PC-9 (cell line): ENCODE measurements at regions not wholly inside any gene's neighbourhood (a gene's known extent, or its start where the extent isn't known, plus 50 kb on each side); places are given as distances from the start of the nearest gene placed in this dataset.

Experiments
- BruUV-seq: library from RNA; stranded (reverse); fragments of 400-500 nt; replicated peaks from 2 replicates; lab custom pipeline; 2021; lab: Mats Ljungman, UMichigan
- CTCF ChIA-PET: fragments of 300-600 bp; sonication (Branson Sonifier 250); formaldehyde crosslinking; loops from one replicate; lab custom pipeline; 2022; ENCODE audit warnings: antibody characterized with exemption; lab: Charles Lee
- POLR2A ChIA-PET: fragments of 300-600 bp; sonication (Branson Sonifier 250); formaldehyde crosslinking; loops from one replicate; lab custom pipeline; 2022; ENCODE audit warnings: antibody characterized with exemption; ENCODE audit not compliant: unreplicated experiment; lab: Charles Lee
- DNase-seq, 2 experiments: peaks; one replicate each; pipeline versions ENCODE4 v3.0.0 to v3.0.0-alpha.2; 2015 to 2022; ENCODE audit warnings: mixed read lengths in 1 of 2
- H2AFZ ChIP-seq: fragments of 200-600 bp; sonication (generic); 2 replicates; pipeline ENCODE4 v1.8.1; 2017; ENCODE audit warnings: antibody characterized with exemption
- H3F3A ChIP-seq: fragments of 200-600 bp; sonication (generic); 2 replicates; pipeline ENCODE4 v1.8.1; 2017; ENCODE audit warnings: antibody characterized with exemption, mild to moderate bottlenecking, low read depth; ENCODE audit not compliant: insufficient read depth
- H3K27ac ChIP-seq: fragments of 200-600 bp; sonication (generic); 2 replicates; pipeline ENCODE4 v1.6.1; 2016; ENCODE audit warnings: mixed run types
- H3K27me3 ChIP-seq: fragments of 200-600 bp; sonication (generic); 2 replicates; pipeline ENCODE4 v1.6.1; 2016; ENCODE audit warnings: low read depth, mixed run types; ENCODE audit not compliant: insufficient read depth
- H3K36me3 ChIP-seq: fragments of 200-600 bp; sonication (generic); 2 replicates; pipeline ENCODE4 v1.6.1; 2016; ENCODE audit warnings: low read depth, mixed run types
- H3K4me1 ChIP-seq: fragments of 200-600 bp; sonication (generic); replicated peaks from 2 replicates; pipeline ENCODE4 v1.6.1; 2016; ENCODE audit warnings: mixed run types; ENCODE audit not compliant: insufficient read depth
- H3K4me2 ChIP-seq: fragments of 200-600 bp; sonication (generic); 2 replicates; pipeline ENCODE4 v1.6.1; 2017; ENCODE audit warnings: mixed run types
- H3K4me3 ChIP-seq: fragments of 200-600 bp; sonication (generic); 2 replicates; pipeline ENCODE4 v1.6.1; 2016; ENCODE audit warnings: mixed run types
- H3K79me2 ChIP-seq: fragments of 200-600 bp; sonication (generic); 2 replicates; pipeline ENCODE4 v1.6.1; 2017; ENCODE audit warnings: low read depth, mixed run types
- H3K9me2 ChIP-seq: fragments of 200-600 bp; sonication (generic); 2 replicates; pipeline ENCODE4 v1.8.1; 2017; ENCODE audit warnings: mild to moderate bottlenecking; ENCODE audit not compliant: insufficient read depth
- H3K9me3 ChIP-seq: fragments of 200-600 bp; sonication (generic); 2 replicates; pipeline ENCODE4 v1.8.1; 2016; ENCODE audit warnings: low read depth; ENCODE audit not compliant: insufficient read depth
- H4K20me1 ChIP-seq: fragments of 200-600 bp; sonication (generic); 2 replicates; pipeline ENCODE4 v1.8.1; 2017; ENCODE audit not compliant: insufficient read depth
- CTCF ChIP-seq: fragments of 200-600 bp; sonication (generic); conservative IDR thresholded peaks from 2 replicates; pipeline ENCODE4 v1.6.1; 2017; ENCODE audit warnings: mixed run types, antibody characterized with exemption, mild to moderate bottlenecking, moderate library complexity
- EZH2 ChIP-seq: fragments of 200-600 bp; sonication (generic); IDR thresholded peaks from 2 replicates; pipeline ENCODE4 v1.8.0; 2017; ENCODE audit warnings: antibody characterized with exemption, low read depth
- intact Hi-C: fragments of 100-400 bp; cut with micrococcal nuclease; formaldehyde crosslinking; loops from one replicate; pipeline ENCODE4 v1.10.0; 2022; ENCODE audit not compliant: unreplicated experiment

DNA sequence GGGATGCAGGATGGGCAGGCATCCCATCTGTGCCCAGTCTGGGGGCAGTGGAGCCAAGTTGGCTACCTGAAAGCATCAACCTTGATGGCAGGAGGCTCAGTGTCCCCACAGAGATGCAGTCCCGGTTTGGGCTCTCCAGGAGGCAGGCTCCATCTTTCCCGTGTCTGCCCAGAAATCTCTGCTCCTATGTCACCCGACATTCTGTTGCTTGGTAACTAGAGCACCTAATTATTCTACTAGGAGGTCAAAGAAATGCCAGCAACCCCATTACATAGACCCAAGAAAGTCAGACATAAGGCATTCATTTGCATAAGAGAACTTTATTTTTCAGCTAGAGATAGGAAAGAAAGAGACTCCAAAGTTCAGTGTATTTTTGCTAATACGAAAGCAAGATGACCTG lies 100.3 kb upstream of the BACE2 start:
- Histone ChIP-seq H3K27me3 (peaks cover 81% of the 10 kb centered on the region), H2AFZ (no peak overlapping the region), H3K4me1 (no peaks in the 10 kb centered on the region), H3K9me3 (no peaks in the 10 kb centered on the region), H3K36me3 (no peaks in the 10 kb centered on the region), H3K27ac (no peak overlapping the region), H3K4me3 (no peak overlapping the region), H3K4me2 (no peak overlapping the region), H4K20me1 (no peaks in the 10 kb centered on the region), H3K9me2 (no peaks in the 10 kb centered on the region), H3K79me2 (no peaks in the 10 kb centered on the region), H3F3A (no peaks in the 10 kb centered on the region)
- intact Hi-C loops: loop anchor here (5.0 to 10.0 kb wide), 2 partner anchors 600 to 923 kb away; no protein-coding TSS in a partner anchor
- no peak for DNase-seq
- TF ChIP-seq EZH2: no peak
- TF ChIP-seq CTCF: no peak
- BruUV-seq: no TSS peak
- CTCF ChIA-PET: no interaction called here
- POLR2A ChIA-PET: no interaction called here

DNA sequence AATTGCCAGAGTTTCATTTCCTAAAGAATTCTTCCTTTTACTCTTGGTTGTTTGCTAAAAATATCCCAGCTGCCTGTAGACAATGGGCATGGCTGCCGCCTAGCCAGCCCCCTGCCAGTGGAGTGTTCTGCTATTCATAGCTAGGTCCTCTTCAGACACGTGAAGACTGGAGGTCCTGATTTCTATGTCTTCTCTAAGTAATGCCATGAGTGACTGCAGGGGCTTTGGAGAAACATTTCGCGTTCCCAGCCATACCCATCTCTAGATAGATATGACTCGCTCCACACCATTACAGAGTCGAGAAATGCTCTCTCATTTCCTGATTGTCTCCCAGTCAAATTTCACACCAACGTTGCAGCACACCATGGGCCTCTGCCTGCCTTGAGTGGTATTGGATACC lies 99.5 kb upstream of the BACE2 start:
- no peak overlapping the region for H2AFZ ChIP-seq
- ChIA-PET POLR2A (no interaction called here), CTCF (no interaction called here)
- intact Hi-C loops: loop anchor here (5.0 to 10.0 kb wide), 2 partner anchors 601 to 924 kb away; no protein-coding TSS in a partner anchor
- peaks cover 79% of the 10 kb centered on the region for H3K27me3 ChIP-seq
- H3K27ac ChIP-seq: no peak overlapping the region
- H3K4me3 ChIP-seq: no peak overlapping the region
- no peak for TF ChIP-seq CTCF
- TF ChIP-seq EZH2: no peak
- H3K4me2 ChIP-seq: no peak overlapping the region
- H3K79me2 ChIP-seq: no peaks in the 10 kb centered on the region
- no peaks in the 10 kb centered on the region for H3K4me1 ChIP-seq
- no peaks in the 10 kb centered on the region for H4K20me1 ChIP-seq
- no peaks in the 10 kb centered on the region for H3K9me3 ChIP-seq
- H3F3A ChIP-seq: no peaks in the 10 kb centered on the region
- no peaks in the 10 kb centered on the region for H3K36me3 ChIP-seq
- H3K9me2 ChIP-seq: no peaks in the 10 kb centered on the region
- no TSS peak for BruUV-seq
- DNase-seq: no peak

DNA sequence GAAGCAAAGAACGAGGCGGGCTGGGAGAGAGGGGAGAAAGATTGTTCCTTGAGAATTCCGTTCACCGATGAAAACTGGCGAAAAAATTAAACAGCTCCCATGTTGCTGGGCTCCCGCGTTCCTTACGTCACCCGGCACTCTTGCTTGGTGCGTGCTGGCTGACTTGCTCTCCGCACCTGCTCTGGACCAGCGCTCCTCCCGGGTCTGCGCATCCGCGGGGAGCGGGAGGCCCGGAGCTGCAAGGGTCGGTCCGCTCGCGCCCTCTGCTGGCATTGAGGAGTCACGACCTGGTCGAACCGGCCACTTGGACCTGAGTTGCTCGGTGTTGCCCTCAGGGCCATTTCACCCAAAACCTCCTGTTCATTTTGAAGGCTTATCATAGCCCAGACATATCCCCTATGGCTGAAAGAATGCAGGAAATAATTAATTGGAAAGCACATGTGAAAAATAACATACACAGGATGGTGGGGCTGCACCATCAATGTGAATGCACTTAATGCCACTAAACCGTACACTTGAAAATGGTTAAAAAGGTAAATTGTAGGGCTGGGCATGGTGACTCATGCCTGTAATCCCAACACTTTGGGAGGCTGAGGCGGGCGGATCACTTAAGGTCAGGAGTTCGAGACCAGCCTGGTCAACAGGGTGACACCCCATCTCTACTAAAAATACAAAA lies 98.9 kb upstream of the BACE2 start:
- H3K79me2 ChIP-seq: no peaks in the 10 kb centered on the region
- H3K36me3 ChIP-seq: no peaks in the 10 kb centered on the region
- H2AFZ ChIP-seq: no peak overlapping the region
- BruUV-seq: no TSS peak
- no peak overlapping the region for H3K4me3 ChIP-seq
- no peaks in the 10 kb centered on the region for H3F3A ChIP-seq
- H4K20me1 ChIP-seq: no peaks in the 10 kb centered on the region
- H3K4me1 ChIP-seq: no peaks in the 10 kb centered on the region
- peak in 1 of 2 experiments; percentile 45 for DNase-seq
- ChIA-PET CTCF (interaction anchor here (1.1 kb wide), 1 partner anchor 925 kb away, joined by 4 read pairs; no protein-coding TSS in a partner anchor), POLR2A (no interaction called here)
- no peaks in the 10 kb centered on the region for H3K9me3 ChIP-seq
- no peak overlapping the region for H3K27ac ChIP-seq
- H3K27me3 ChIP-seq: peaks cover 77% of the 10 kb centered on the region
- H3K4me2 ChIP-seq: no peak overlapping the region
- TF ChIP-seq CTCF: peak; percentile 68
- no peak for TF ChIP-seq EZH2
- intact Hi-C loops: loop anchor here (5.0 to 10.0 kb wide), 2 partner anchors 602 to 924 kb away; no protein-coding TSS in a partner anchor
- no peaks in the 10 kb centered on the region for H3K9me2 ChIP-seq
